ENCODE measurements at regions not wholly inside any gene's neighbourhood (a gene's known extent, or its start where the extent isn't known, plus 50 kb on each side); places are given as distances from the start of the nearest gene placed in this dataset.
A peak's percentile ranks its signal among the peaks of the same experiment; 100 is the strongest.

- DNase-seq (ENCODE audit: low read depth, low spot score), result no peak
- CTCF ChIA-PET, result interaction anchor here (1.2 kb wide), 1 partner anchor 12 kb away, joined by 3 read pairs; no protein-coding TSS in a partner anchor
- Histone ChIP-seq H3K27me3 (ENCODE audit: control insufficient read depth, insufficient read depth, low read length) (no peaks in the 10 kb centered on the region), H3K4me3 (ENCODE audit: low read depth, low read length) (no peak overlapping the region), H3K27ac (ENCODE audit: low read depth, low read length) (no peak overlapping the region), H3K9me3 (ENCODE audit: control insufficient read depth, insufficient read depth, low read length) (peaks cover 6% of the 10 kb centered on the region)
- POLR2A ChIA-PET, result no interaction called here
- TF ChIP-seq CTCF (IDR thresholded peaks at IDR 0.05; ENCODE audit: low read depth, low read length), result no peak
Measured at GRCh38 chr10:30762620-30763019, 133.1 kb upstream of the LYZL2 start.

- ChIA-PET CTCF (interaction anchor here (1.7 kb wide), 1 partner anchor 25 kb away, joined by 7 read pairs; no protein-coding TSS in a partner anchor), POLR2A (no interaction called here)
- no peak for TF ChIP-seq CTCF (IDR thresholded peaks at IDR 0.05; ENCODE audit: low read depth, low read length)
- Histone ChIP-seq H3K27me3 (ENCODE audit: control insufficient read depth, insufficient read depth, low read length) (no peaks in the 10 kb centered on the region), H3K9me3 (ENCODE audit: control insufficient read depth, insufficient read depth, low read length) (peaks cover 6% of the 10 kb centered on the region), H3K4me3 (ENCODE audit: low read depth, low read length) (no peak overlapping the region), H3K27ac (ENCODE audit: low read depth, low read length) (peak overlapping the region; percentile 59)
- DNase-seq (ENCODE audit: low read depth, low spot score), result peak; percentile 48
Measured at GRCh38 chr10:30759423-30759822, 129.9 kb upstream of the LYZL2 start.

DNA sequence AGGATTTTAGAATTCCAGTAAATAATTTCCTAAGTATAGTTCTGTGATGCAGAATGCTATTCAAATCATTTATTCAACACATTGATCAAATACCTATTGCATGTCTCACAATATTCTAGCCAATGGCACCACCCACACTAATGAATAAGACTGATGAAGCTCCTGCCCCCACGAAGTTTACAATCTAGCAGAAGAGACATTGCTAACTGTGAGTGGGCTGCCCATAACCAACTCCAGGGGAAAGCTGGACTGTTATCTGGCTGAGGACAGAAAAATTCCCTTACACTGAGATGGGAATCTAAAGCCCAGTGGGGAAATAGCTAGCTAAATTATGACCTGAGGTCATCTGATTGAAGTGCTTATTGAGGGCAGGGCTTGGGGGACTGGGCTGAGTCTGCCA lies 128.8 kb upstream of the LYZL2 start:
- Histone ChIP-seq H3K27me3 (ENCODE audit: control insufficient read depth, insufficient read depth, low read length) (no peaks in the 10 kb centered on the region), H3K27ac (ENCODE audit: low read depth, low read length) (no peak overlapping the region), H3K4me3 (ENCODE audit: low read depth, low read length) (no peak overlapping the region), H3K9me3 (ENCODE audit: control insufficient read depth, insufficient read depth, low read length) (peaks cover 6% of the 10 kb centered on the region)
- POLR2A ChIA-PET, result no interaction called here
- no peak for DNase-seq (ENCODE audit: low read depth, low spot score)
- CTCF ChIA-PET, result interaction anchor here (1.7 kb wide), 1 partner anchor 26 kb away, joined by 7 read pairs; no protein-coding TSS in a partner anchor
- TF ChIP-seq CTCF (IDR thresholded peaks at IDR 0.05; ENCODE audit: low read depth, low read length), result no peak

DNA sequence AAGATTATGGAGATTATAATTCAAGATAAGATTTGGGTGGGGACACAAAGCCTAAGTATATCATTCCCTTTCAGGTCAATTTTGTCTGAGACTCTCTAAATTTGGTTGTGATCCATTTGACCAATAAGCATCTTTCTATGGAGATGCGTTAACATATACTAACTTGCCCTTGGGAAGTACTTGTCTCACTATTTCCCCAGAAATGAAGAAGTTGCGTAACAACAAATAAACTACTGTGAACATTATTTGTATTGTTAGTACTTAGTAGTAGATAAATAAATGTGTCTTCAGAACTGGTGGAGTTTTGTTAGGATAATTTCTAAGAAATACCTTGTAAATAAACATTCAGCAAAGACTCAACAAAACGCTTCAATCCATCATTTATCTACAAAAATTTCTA lies 127.3 kb upstream of the LYZL2 start:
- TF ChIP-seq CTCF (IDR thresholded peaks at IDR 0.05; ENCODE audit: low read depth, low read length), result no peak
- Histone ChIP-seq H3K9me3 (ENCODE audit: control insufficient read depth, insufficient read depth, low read length) (peaks cover 6% of the 10 kb centered on the region), H3K27me3 (ENCODE audit: control insufficient read depth, insufficient read depth, low read length) (no peaks in the 10 kb centered on the region), H3K27ac (ENCODE audit: low read depth, low read length) (no peak overlapping the region), H3K4me3 (ENCODE audit: low read depth, low read length) (no peak overlapping the region)
- ChIA-PET CTCF (no interaction called here), POLR2A (no interaction called here)
- no peak for DNase-seq (ENCODE audit: low read depth, low spot score)

DNA sequence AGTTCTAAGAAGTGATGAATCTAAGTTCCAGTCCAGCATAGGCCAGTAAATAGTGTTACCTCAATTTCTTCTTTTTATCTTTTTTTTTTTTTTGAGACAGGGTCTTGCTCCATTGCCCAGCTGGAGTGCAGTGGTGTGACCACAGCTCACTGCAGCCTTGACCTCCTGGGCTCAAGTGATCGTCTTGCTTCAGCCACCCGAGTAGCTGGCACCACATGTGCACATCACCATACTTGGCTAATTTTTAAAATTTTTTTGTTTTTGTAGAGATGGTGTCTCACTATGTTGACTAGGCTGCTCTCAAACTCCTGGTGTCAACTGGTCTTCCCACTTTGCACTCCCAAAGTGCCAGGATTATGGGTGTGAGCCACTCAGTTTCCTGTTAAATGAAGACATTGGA lies 126.6 kb upstream of the LYZL2 start:
- H3K27me3 ChIP-seq (ENCODE audit: control insufficient read depth, insufficient read depth, low read length), result no peaks in the 10 kb centered on the region
- TF ChIP-seq CTCF (IDR thresholded peaks at IDR 0.05; ENCODE audit: low read depth, low read length), result no peak
- no peak for DNase-seq (ENCODE audit: low read depth, low spot score)
- POLR2A ChIA-PET, result interaction anchor here (0.7 kb wide), 1 partner anchor 20 kb away, joined by 5 read pairs; no protein-coding TSS in a partner anchor
- H3K4me3 ChIP-seq (ENCODE audit: low read depth, low read length), result no peak overlapping the region
- H3K9me3 ChIP-seq (ENCODE audit: control insufficient read depth, insufficient read depth, low read length), result peaks cover 2% of the 10 kb centered on the region
- peak overlapping the region; percentile 42 for H3K27ac ChIP-seq (ENCODE audit: low read depth, low read length)
- CTCF ChIA-PET, result no interaction called here

All from AG04450 (cell line).